HG02588 (cell line): ENCODE measurements at regions not wholly inside any gene's neighbourhood (a gene's known extent, or its start where the extent isn't known, plus 50 kb on each side); places are given as distances from the start of the nearest gene placed in this dataset.
A peak's percentile ranks its signal among the peaks of the same experiment; 100 is the strongest.

Source experiments
- ATAC-seq: cut with Tn5 transposase; IDR thresholded peaks from one replicate; pipeline ENCODE4 v1.9.1; 2021; ENCODE audit warnings: mild to moderate bottlenecking, moderate library complexity; ENCODE audit not compliant: unreplicated experiment

DNA sequence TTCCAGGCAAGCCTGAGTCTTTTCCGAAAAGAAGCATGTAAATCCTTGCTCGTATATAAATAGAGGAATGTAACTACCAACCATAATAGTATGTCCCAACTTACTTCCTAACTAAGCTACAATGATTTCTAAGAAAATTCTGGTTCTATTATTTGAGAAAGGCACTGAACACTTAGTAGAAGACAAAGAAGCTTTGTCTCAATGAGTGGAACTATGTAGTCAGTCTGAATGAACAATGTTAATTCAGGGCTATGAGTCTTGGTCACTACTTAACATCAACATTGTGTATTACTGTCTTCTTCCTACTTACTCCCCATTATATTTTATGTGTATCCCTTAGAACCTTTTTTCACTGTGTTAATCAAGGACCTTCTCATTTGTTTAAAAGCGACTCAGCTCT lies 206.0 kb downstream of the CYB561 start:
- ATAC-seq: no peak

DNA sequence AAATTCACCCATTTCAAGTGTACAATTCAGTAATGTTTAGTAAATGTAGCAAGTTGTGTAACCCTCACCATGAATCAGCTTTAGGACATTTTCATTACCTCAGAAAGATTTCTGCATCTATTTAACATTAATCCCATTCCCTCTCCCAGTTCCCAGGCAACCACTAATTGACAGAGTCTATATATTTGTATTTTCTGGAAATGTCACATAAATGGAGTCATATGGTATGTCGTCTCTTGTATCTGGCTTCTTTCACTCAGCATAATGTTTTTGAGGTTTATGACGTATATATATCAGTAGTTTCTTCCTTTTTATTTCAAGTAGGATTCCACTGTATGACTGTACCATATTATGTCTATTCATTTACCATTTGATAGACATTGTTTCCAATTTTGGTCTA lies 199.8 kb downstream of the CYB561 start:
- no peak for ATAC-seq

DNA sequence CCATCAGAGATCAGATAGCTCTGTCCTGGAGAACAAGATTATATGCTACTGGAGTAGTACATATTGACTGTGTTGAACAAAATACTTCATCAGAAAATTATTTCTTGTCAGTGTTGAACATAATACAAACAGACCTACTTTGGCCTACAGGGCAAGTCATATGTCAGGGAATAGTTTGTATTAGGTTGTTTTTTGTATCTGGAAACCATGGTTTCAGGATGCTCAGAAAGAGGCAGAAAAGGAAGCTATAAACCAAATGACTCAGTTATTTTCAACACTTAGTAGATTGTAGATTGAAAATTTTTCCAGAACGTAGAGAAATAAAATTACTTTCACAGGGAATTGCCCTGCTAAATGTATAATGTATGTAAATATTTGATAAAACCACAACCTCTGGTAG lies 198.4 kb downstream of the CYB561 start:
- ATAC-seq: no peak

DNA sequence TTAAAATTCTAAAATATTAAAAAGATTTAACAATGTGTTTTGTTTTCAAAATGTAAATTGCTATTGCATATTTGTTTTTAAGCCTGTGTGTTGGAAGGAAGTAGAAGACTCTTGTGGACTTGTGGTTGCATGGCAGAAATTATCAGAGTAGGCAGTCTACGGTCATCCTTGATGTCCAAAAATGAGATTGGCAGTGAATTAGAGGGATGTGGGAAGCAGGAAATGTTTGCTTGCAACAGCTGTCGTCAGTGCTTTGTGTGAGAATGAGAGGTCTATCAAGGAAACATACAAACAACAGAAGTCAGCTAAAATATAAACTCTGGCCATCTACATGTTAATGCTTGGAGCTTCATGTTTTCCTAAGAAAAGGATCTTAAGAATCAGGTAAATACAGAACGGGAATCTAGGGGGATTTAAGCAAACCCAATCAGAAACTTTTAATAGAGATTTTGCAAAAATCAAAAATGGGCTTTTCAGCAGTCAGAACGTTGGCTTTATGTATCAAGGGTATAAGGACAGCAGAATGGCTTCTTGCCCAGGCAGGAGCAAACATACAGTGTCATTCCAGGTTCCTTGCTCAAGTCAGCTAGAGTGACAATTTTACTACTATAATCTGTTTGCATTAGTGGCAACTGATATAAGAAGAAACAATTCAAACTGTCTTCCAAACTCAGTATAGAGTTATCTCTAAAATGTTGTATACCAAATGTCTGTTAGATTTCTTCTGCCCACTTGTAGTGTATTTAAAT lies 196.7 kb downstream of the CYB561 start:
- ATAC-seq: no peak

DNA sequence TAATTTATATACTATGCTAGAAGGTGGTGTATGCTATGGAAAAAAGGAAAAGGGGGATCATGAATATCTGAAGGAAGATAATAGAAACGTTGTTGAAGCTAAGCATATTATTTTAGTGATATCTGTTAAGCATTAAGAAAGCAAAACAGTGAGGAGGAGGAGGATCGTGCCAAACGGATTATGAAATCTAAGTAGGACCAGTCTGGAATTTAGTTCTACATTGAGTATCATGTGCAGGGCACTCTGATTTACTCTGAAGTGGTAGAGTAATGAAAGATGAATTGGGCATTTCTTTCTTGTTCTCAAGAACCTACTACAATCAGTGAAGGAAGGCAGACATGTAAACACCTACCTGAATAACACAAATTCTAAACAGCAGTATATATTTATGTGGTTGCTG lies 195.3 kb downstream of the CYB561 start:
- no peak for ATAC-seq

DNA sequence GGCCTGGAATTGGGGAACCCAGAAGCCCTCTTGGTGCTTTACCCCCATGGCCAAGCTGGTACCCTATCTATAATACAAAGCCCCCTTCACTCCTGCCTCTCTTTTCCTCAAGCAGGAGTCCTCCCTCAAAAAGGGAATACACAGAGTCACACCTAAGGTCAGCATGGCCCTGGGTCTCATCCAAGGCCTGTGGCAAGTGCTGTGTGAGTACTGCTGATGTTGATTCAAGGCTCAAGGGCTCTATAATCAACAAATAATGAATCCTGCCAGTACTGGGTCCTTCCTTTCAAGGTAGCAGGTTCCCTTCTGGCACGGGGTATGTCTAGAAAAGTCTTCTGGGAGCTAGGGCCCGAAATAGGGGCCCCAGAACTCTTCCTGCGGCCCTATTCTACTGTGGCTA lies 187.3 kb downstream of the CYB561 start:
- ATAC-seq: no peak

DNA sequence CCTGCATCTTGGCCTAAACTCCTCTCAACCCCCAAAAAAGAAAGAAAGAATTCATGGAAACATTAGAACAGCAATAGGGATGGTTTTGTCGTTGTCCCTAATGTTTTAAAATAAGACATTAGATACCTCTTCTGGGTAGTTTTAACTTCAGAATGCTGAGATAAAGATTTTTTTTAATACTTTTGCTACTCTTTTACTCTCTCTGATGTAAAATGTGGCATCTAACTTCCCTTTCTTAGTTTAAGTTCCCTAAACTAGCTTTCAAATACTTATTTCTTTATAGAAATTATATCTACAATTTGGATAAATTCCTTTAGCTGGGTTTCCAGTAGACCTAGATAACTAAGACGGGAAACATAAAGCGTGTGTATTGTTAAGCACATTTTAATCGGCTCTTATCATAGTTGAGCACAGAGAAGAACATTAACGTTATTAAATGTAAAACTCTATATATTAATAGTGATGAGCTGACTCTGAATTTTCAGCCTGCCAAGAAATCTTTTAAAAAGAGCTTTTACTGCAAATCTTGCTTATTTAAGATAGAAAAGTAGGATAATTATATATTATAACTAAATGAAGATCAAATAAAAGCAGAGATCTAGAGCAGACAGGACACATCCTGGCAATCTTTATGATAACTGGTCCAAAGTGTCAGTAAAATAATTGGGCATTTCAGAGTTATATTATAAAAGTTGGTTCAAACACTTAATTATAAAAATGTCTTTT lies 183.2 kb downstream of the CYB561 start:
- no peak for ATAC-seq

DNA sequence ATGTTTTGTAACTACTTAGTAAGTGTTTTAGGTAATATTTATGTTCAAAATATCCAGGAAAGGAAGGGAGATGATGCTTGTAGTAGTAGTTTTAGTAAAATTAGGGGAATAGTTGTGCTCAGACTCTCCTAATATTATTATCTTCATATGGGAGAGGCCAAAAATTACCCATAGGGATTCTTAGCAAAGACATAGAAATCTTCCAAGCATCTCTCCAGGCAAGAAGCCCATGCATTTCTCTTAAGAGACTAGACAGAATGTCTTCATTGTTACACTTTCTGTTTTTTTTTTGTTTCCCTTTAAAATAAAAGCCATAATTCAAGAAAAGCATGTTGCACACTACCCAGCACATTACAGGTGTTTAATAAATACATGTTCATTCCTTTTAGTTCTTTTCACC lies 180.6 kb downstream of the CYB561 start:
- no peak for ATAC-seq

DNA sequence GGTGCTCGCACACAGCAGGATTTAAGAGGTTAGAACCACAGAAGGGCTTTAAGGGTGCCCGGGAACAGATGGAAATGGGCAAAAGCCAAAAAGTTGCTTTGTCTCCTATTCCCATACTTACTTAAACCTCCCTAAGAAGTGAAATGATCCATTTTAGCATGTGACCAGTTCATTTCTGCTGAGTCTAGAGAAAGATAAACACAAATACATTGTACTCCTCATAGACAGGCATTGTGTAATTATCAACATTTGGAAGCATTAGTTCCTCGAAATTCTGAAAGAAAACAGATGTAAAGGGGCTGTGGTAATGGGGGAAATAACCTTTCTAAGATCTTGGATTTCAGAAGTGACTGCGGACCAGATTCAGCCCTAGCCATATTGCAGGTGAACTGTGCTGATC lies 178.3 kb downstream of the CYB561 start:
- no peak for ATAC-seq

DNA sequence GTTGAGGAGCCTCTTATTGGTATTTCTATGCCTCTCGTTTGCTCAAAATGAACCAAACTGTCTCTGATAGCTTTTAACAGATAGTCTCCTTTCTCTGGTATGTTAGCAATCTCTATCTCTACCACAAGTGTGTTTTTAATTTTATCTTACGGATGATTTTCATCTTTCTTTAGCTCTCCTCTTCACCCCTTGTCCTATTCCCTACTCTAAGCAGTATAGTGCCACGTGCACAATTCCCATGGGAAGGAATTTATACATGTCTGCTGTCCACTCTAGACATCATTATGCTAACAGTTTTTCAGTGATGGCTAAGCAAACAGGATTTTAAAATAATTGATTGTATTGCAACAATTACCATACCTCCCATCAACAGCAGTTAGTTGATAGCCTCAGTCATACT lies 177.3 kb downstream of the CYB561 start:
- no peak for ATAC-seq

DNA sequence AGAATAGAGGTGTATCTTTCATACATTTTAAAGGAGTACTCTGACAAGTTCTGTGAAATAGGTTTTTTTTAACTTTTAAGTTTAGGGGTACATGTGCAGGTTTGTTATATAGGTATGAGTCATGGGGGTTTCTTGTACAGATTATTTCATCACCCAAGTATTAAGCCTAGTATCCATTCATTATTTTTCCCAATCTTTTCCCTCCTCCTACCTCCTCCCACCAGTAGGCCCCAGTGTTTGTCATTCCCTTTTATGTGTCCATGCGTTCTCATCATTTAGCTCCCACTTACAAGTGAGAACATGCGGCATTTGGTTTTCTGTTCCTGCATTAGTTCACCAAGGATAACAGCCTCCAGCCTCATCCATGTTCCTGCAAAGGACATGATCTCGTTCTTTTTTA lies 175.5 kb downstream of the CYB561 start:
- ATAC-seq: no peak

DNA sequence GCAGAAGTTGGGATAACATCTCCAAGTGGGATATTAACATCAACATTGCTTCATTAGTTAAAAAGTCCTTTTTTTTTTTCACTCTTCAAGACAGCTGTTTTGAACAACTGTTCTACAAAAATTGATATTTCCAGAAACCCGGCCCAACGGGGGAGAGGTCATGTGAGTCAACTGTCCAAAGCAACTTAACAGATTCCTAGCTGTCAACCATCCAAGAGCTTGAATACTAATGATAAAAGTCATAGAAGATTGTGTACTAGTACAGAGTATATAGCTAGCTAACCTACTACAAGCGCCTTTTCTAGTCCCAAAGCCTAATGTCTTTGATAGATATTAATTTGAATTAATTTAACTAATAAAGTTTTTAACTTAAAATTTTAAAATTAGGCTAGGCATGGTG lies 172.0 kb downstream of the CYB561 start:
- no peak for ATAC-seq

DNA sequence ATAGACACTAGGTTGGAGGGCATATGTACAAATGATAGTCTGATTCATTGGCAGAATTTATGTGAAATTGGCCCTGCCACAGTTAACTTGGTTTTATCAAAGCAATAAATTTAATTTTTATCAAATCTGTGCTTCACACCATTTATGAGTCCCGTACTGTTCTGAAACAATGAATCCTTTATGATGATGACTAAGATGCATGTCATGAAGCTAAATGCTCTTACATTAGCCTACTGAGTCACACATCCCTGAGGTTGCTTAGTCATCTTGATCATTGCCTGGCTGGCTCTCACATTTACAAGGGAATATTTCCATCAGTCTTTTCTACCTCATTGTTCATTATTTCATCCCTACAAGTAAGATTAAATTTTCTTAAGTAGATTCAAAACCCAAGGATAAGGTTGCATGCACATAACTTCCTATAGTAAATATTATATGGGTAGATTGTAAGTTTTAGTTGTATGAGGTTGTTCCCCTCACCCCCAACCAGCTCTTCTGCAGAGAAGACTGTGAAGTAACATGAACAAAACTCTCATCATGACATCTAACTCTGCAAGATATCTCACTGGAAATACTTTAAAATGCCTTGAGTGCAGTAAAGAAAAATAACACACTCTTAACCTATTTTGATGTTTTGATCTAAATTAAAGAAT lies 170.7 kb downstream of the CYB561 start:
- ATAC-seq: no peak

DNA sequence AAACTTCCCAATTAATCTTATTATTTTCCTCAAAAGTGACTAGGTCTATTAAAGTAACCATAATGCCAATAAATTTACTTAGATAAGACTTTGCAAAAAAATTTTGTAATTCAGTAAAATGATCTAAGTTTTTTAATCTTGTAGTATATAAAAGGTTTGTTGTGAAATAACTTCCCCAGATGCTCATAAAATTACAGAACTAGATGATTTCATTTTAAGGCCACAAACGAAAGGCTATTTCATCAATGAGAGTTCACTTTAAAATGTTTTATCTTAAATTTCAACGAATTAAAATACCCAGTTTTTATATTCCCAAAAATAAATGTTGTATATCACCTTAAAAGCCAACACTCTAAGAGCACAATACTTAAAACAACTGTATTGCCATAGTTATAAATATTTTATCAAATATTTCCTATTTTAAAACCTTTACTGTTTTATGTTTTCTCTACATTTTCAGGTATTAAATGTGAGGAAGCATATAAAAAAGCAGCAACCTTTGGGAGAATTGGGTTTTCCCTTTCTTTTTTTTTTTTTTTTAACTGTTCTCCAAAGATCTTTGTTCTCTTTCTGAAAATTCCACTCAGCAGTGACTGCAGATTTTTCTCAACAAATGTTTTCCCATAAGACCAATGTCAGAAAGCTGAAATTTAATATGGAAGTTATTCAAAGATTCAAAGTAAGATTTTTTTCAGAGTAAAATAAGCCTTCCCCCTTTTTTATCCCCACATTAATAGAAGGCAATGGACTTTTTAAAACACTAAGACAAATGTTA lies 169.9 kb downstream of the CYB561 start:
- no peak for ATAC-seq

DNA sequence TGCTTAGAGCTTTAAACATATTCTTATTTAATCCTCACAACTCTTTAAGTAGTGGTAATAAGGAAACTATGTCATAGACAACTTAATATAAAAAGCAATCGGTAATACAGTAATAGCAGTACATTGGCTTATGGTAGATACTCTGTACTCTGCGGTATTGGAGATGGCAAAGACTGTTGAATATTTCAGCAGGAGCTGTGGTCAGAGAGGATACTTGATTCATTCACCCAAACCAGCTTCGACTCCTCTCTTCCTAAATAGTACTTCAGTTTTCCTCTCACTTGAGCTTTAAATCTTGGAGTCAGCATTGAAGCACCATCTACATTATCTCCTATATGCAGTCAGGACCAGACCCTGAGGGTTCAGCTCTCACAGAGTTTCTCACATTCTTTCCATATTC lies 169.3 kb downstream of the CYB561 start:
- no peak for ATAC-seq

DNA sequence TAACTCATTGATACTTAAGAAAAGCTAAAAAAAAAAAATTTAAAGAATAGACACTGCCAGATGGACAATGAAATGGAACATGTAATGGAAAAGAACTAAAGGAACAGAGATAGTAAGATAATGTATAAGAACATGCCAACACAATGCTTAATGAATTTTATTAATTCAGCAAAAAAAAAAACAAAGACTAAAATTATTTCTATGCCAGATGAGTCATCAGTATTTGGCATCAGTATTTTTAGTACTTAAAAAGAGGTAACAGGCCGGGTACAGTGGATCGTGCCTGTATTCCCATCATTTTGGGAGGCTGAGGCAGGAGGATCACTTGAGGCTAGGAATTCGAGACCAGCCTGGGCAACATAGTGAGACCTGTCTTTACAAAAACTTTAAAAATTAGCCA lies 168.5 kb downstream of the CYB561 start:
- no peak for ATAC-seq

DNA sequence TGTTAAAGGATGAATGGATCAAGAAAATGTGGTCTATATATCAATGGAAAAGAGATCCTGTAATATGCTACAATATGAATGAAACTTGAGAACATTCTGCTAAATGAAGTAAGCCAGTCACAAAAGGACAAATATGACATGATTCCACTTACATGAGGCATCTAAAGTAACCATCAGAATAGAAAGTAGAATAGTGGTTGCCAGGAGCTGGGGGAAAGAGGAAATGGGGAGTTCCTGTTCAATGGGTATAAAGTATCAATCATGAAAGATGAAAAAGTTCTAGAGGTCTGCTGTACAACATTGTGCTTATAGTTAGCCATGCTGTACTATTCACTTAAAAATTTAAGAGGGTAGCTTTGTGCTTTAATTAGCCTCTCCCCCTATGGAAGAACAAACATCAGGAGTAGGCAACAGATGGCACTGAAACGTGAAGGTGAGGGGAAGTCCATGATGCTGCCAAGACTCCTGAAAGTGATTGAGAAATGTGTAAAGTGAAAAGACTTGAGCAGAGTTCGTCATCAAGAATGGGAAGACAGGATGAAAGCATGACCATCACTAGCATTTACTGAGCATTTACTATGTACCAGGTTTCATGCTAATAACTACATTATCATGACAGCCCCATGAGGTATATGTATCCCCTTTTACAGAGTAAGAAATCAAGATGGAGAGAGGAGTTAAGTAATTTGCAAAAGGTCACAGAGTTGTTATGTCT lies 167.2 kb downstream of the CYB561 start:
- ATAC-seq: no peak

DNA sequence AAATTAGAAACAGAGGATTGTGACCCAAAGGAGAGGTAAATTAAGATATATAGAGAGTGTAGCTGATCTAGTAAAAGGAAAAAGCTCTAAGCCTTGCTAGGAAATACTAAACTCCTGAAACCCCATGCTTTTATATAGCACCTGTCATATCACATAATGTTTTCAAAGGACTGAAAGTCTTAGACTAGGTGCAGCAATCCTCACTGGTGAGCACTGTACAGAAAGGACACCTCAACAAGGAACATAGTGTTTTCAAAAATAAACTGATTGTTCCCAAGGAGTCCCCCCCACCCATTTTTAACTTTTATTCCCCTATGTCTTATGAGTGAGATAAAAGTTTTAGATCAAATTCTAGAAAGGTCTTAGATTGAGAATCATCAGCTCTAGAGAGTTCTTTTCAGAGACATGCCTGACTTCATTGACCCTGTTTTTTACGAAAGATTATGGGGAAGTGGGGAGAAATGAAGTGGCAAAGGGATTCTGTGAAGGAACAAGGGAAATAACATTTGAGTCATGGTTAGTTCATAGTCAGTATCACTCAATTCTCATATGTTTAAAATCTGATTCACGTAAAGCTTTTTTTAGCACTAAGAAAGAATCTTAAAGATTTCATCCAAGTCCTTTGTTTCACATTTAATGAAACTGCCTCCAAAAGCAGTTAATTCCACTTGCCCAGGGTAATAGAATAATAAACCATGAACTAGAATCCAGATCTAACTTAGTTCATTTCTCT lies 166.4 kb downstream of the CYB561 start:
- ATAC-seq: no peak

DNA sequence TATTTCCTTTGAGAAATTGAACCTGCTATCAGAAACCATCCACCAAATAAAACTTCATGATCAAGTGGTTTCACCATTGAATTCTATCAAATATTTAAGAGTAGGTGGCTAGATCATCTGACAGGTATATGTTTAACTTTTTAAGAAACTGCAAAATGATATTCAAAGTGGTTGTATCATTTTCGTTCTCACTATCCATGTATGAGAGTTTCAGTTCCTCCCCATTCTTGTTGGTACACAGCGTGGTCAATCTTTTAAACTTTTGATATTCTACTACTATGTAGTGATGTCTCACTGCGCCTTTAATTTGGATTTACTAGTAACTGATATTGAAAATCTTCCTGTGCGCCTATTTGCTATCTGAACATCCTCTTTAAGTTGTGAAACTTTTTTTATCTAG lies 163.7 kb downstream of the CYB561 start:
- peak; percentile 60 for ATAC-seq

DNA sequence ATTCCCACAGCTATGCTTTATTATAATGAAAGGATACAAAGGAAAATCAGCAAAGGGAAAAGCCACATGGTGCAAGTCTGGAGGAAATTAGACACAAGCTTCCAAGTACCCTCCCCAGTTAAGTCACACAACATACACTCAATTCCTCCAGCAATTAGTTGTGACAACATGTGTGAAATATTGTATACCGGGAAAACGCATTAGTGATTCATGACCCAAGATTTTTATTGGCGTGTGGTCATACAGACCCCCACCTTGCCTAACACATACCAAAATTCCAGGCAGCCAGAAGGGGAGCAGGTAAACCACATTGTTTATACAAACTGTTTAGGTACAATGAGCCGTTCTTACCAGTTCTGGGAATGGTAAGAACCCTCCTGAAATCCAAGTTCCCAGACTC lies 160.6 kb downstream of the CYB561 start:
- ATAC-seq: no peak
